ENCODE measurements at regions not wholly inside any gene's neighbourhood (a gene's known extent, or its start where the extent isn't known, plus 50 kb on each side); places are given as distances from the start of the nearest gene placed in this dataset.

GRCh38 chr1:30324251-30325084, 398.9 kb downstream of the MATN1 start:
- ATAC-seq: no peak

DNA sequence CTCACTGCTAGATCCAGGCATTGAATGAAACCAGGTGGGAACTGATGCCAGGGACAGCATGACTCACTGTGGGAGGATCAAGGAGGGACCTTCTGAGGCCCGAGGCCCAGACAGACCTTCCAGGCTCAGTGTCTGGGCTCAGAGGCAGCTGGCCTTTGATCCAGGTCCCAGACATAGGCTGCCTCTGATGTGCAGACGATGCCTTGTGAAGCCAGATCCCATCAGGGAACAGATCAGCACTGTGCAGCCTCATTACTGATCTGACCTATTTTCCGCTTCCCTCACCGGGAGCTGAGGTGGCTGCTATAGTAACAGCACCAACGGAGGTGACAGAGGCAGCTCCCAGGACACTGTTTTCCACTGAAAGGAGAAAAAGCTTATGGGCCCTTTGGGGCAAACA, 399.5 kb downstream of the MATN1 start:
- DNase-seq (ENCODE audit: low spot score) (no peak), ATAC-seq (no peak)

More at GRCh38 chr1:30324251-30325084, 398.9 kb downstream of the MATN1 start:
- DNase-seq (ENCODE audit: low spot score): no peak

- no peak for ATAC-seq
Observed at GRCh38 chr1:30323352-30323751, 400.0 kb downstream of the MATN1 start.

DNA sequence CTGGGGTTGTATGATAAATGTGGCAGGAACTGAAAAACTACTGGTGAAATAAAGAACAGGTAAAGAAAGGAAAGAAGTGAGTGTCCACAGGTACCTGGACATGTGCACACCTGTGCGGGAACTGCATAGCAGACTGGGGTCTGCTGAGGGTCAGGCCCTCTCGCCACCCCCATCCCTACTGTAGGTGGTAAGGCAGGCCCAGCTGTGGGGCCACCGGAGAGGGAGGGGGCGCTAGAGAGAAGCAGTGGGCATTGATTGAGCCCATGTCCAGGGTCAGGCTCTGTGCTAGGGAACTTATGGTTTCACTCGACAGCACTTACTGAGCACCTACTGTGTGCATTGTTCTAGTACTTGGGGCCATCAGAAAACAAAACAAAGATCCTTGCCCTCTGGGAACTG, 400.5 kb downstream of the MATN1 start:
- ATAC-seq: no peak

More at GRCh38 chr1:30323352-30323751, 400.0 kb downstream of the MATN1 start:
- no peak for DNase-seq (ENCODE audit: low spot score)

DNA sequence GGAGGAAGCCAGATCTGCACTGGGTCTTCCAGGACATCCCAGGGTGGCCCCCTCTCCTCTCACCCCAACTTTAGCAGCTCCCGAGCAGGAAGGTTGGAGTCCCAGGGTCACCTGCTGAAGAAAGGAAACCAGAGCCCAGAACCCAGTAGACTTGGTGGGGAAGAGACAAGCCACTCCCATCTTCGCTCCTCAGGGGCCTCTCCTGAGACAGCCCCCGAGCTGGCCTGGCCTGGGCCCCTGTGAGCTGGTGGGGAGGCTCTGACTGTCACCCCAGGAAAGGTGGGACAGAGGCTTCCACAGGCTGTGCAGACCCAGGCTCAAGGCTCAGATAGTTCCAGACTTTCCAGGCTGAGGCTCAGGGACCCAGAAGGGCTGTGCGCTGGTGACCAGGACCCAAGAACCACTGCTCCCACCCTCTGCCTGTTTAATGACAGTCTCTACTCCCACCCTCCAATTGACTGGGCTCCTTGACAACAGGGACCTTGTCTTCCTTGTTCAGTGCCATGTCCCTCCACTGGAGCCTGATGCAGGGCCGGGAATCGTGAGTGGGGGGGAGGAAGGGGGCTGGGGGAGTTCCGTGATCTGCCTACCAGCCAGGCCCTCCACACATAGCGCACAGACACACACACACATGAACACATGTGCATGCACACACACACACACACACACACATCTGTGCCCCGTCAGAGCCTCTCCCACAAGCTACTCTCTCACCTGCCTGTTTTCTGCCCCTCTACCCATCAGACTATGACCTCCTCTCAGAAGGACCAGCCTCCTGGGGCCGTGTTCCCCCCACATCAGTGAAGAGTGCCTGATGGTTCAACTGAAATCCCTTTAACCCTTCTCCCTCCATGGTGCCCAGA, 401.2 kb downstream of the MATN1 start:
- ATAC-seq (no peak), DNase-seq (ENCODE audit: low spot score) (peak; percentile 31)

More for the DNA sequence above, 400.5 kb downstream of the MATN1 start:
- no peak for DNase-seq (ENCODE audit: low spot score)

- no peak for DNase-seq (ENCODE audit: low spot score)
- ATAC-seq: no peak
Observed at GRCh38 chr1:30321246-30321910, 402.0 kb downstream of the MATN1 start.

DNA sequence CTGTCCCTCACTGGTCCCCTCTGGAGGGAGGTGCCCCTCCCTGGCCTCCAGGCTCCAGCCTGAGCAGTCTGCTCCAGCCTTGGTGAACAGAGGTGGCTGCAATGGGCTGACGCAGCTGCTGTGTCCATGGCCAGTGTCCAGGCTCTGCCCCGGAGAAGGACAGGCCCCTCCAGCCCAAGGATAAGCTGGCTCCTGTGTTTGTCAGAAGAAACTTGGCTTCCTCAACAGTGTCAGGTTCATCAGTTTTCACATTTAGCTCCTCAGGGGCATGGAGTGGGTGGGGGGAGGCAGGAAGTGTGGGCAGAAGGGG, 402.8 kb downstream of the MATN1 start:
- ATAC-seq (no peak), DNase-seq (ENCODE audit: low spot score) (peak; percentile 26)

GRCh38 chr1:30319765-30320580, 403.4 kb downstream of the MATN1 start:
- ATAC-seq (no peak), DNase-seq (ENCODE audit: low spot score) (peak; percentile 27)

DNA sequence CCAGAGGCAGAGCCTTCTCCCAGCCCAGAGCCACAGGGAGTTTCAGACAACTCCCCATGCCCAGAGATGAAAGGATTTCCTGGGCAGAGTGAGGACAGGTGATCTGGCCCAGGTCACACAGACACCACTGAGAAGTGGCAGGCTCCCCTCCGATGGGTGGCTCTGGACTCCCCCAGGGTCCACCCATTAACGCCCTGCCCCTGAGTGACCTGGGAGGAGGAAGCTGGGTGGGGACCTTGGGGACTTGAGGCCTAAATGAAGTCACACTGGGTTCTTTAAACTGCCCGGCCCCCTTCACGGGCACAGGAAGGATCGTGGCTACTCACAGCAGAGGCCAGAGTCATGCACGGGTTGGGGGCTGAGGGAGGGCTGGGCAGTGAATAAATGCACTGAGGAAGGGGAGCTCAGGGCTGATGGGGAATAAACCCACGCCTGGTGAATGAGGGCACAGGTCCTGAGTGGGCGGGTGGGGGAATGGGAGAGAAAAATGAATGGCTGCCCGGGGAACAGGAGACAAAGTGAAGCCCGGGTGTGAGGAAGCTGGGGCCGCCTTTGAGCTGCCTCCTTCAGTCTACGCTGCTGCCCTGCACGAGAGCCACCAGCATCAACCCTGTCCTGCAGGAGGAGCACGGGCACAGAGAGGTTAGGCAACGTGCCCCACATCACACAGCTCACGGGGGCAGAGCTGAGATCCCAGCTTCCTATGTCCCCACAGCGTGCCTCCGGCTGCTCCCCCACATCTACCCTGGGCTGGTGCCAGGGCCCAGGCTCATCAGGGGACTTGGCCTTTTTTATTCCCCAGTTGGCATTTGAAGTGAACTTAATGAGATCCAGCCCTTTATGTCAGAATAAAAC, 404.3 kb downstream of the MATN1 start:
- DNase-seq (ENCODE audit: low spot score): peak; percentile 30

DNA sequence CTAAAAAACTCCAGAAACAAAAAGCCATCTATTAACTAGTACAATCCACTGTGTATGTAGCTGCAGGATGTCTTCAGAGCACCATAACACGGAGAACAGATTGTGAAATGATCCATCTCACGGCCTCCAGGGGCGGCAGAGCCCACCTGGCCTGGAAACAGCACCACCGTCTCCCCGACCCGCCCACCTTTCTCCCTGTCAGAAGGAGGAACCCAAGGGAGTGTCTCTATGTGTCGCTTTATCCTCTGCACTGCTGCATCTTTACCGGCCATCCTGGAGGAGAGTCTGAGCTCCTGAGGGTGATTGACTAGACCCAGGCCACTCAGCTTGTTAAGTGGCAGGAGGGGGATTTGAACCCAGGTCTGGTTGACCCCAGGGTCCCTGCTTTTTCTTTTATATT, 405.0 kb downstream of the MATN1 start:
- no peak for DNase-seq (ENCODE audit: low spot score)
- ATAC-seq: no peak

More for the DNA sequence above, 404.3 kb downstream of the MATN1 start:
- no peak for ATAC-seq

- DNase-seq (ENCODE audit: low spot score) (no peak), ATAC-seq (no peak)
Observed at GRCh38 chr1:30317921-30318320, 405.5 kb downstream of the MATN1 start.

DNA sequence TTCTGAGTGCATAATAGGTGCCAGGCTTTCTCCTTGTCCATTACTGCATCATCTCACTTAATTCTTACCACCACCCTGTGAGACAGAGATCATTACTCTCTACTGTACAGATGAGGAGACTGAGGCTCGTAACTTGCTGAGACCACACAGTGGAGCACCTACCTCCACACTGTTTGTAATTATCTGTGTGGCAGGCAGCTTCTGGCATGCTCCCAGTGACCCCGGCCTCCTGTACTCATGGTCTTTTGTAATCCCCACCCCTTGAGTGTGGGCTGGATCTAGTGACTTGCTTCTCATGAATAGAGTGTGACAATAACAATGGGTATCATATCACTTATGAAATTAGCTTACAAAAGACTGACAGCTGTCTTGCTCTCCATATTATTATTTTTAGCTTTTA, 407.3 kb downstream of the MATN1 start:
- DNase-seq (ENCODE audit: low spot score) (peak; percentile 22), ATAC-seq (no peak)

DNA sequence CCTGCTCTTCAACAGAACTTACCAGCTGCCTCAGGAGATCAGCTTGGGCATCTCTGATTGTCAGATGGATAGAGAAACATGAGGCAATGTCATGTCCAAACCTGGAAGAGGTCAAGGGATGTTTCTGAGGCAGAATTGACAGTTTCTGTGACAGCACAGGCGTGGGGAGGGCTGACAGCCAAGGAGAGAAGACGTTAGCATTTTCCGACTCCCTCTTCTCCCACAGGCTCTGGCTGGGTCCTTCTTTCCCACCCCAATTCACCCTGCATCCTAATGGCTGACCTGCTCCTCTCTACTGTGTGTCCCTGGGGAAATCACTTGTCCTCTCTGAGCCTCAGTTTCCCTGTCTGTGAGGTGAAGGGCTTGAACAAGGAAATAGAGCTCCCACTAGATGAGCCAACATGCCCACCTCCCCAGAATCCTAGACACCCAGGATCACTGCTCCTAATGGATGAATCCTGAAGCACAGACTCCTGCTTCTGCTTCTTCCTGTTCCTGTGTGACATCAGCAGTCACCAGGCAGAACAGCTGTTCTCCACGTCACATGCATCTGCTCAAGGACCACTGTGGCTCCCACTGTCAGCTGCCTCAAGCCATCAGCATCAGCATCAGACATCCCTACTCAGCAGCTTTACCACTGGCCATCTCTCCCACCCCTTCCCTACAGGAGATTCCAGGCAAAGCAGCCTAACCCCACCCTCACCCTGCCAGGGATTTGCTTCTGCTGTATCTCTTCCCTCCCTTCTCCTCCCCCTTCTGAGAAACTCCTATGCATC, 408.0 kb downstream of the MATN1 start:
- DNase-seq (ENCODE audit: low spot score): peak; percentile 30
- ATAC-seq: no peak

GRCh38 chr1:30314591-30314990, 408.8 kb downstream of the MATN1 start:
- ATAC-seq: no peak
- no peak for DNase-seq (ENCODE audit: low spot score)

DNA sequence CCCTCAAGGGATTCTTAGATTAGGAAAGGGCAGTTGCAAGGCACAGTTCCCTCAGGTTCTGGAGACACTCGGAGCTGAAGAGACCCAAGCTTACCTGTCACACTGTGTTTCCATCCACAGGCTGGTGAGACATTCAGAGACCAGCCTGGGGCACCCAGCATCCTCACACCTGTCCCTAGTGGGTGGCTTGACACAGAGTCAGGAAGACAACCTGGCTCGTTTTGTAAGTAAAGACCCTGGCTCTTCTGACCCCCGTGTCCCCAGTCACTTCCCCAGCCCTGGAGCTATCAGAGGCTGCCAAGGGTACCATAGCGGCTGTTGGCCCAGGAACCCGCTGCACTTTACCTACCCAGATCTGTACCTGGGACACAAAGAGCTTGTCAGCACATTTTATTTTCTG, 409.8 kb downstream of the MATN1 start:
- DNase-seq (ENCODE audit: low spot score): no peak
- no peak for ATAC-seq

- ATAC-seq (no peak), DNase-seq (ENCODE audit: low spot score) (peak; percentile 33)
Observed at GRCh38 chr1:30313176-30313575, 410.2 kb downstream of the MATN1 start.

GRCh38 chr1:30312226-30312625, 411.2 kb downstream of the MATN1 start:
- no peak for ATAC-seq
- DNase-seq (ENCODE audit: low spot score): no peak

DNA sequence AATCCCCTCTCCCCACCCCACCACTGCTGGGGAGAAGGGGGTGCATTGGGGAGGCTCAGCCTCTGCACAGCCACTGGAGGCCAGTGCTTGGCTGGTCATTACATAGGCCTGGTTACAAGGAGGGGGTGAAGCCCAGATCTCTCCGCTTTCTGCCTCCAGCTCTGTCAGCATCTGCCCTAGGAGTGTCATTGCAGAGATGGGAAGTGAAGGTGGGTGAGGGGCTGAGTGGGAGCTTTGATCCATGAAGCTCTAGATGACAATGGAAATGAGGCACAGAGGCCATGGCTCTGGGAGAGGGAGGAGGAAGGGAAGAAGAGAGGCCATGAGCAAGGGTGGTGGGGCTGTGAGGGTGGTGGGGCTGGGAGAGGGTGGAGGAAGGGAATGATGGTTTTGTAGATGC, 411.6 kb downstream of the MATN1 start:
- DNase-seq (ENCODE audit: low spot score) (no peak), ATAC-seq (no peak)
